ENCODE measurements at regions not wholly inside any gene's neighbourhood (a gene's known extent, or its start where the extent isn't known, plus 50 kb on each side); places are given as distances from the start of the nearest gene placed in this dataset.
"Not testable (repeated sequence)": the region's sequence is repeated elsewhere in the genome, so short reads cannot be mapped to it uniquely, and the experiment has no call there.

DNA sequence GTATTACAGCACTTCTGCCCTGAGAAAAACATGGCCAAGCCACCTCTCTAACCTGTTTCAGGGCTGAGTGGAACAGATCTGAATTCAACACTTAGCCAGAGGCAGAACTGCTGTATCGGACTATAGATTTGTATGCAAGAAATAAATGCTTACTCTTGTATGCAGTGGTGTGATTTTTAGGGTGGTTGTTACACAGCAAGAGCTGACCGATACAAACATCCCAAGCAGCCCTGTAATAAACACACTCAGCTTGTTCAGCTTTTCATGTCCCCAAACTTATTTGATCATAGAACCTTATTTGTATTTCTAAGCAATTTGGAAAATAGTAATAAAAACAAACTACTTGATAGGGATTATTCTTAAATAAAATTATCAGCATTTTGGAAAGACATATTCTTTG is 84.9 kb upstream of the RPH3AL start:
- Histone ChIP-seq H3K27me3 (ENCODE audit: control insufficient read depth in 4 of 4, insufficient read depth in 4 of 4, low read length in 3 of 4) (no peaks in the 10 kb centered on the region), H3K4me3 (ENCODE audit: low read depth in 1 of 3, low read length in 3 of 3) (no peak overlapping the region), H3K36me3 (ENCODE audit: control insufficient read depth in 4 of 4, insufficient read depth in 3 of 4, low read depth in 1 of 4, low read length in 3 of 4) (peaks cover 0 to 2% (median 0%) of the 10 kb centered on the region in 4 donors), H3K27ac (ENCODE audit: low read depth in 1 of 2, low read length in 2 of 2) (no peak overlapping the region), H3K4me1 (ENCODE audit: control insufficient read depth in 4 of 4, insufficient read depth in 4 of 4, low read length in 3 of 4) (no peaks in the 10 kb centered on the region), H3K9me3 (ENCODE audit: control insufficient read depth in 4 of 4, low read length in 3 of 4) (peaks cover 0 to 9% (median 4%) of the 10 kb centered on the region in 4 donors), H3K9ac (ENCODE audit: low read depth in 1 of 2, low read length in 2 of 2) (no peak overlapping the region)
- no peak for DNase-seq (ENCODE audit: low spot score)
- WGBS = 92% methylated on average over 2 of the region's 2 CpGs
- no peak for TF ChIP-seq TAF1 (conservative IDR thresholded peaks at IDR 0.05)
- TF ChIP-seq JUND (IDR thresholded peaks at IDR 0.05) = no peak
- TF ChIP-seq HNF4A (conservative IDR thresholded peaks at IDR 0.05) = no peak
- TF ChIP-seq, protein P1, sequence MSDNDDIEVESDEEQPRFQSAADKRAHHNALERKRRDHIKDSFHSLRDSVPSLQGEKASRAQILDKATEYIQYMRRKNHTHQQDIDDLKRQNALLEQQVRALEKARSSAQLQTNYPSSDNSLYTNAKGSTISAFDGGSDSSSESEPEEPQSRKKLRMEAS (IDR thresholded peaks at IDR 0.05) = no peak
- TF ChIP-seq NR2F2 (IDR thresholded peaks at IDR 0.05) = no peak
- TF ChIP-seq, protein P2, sequence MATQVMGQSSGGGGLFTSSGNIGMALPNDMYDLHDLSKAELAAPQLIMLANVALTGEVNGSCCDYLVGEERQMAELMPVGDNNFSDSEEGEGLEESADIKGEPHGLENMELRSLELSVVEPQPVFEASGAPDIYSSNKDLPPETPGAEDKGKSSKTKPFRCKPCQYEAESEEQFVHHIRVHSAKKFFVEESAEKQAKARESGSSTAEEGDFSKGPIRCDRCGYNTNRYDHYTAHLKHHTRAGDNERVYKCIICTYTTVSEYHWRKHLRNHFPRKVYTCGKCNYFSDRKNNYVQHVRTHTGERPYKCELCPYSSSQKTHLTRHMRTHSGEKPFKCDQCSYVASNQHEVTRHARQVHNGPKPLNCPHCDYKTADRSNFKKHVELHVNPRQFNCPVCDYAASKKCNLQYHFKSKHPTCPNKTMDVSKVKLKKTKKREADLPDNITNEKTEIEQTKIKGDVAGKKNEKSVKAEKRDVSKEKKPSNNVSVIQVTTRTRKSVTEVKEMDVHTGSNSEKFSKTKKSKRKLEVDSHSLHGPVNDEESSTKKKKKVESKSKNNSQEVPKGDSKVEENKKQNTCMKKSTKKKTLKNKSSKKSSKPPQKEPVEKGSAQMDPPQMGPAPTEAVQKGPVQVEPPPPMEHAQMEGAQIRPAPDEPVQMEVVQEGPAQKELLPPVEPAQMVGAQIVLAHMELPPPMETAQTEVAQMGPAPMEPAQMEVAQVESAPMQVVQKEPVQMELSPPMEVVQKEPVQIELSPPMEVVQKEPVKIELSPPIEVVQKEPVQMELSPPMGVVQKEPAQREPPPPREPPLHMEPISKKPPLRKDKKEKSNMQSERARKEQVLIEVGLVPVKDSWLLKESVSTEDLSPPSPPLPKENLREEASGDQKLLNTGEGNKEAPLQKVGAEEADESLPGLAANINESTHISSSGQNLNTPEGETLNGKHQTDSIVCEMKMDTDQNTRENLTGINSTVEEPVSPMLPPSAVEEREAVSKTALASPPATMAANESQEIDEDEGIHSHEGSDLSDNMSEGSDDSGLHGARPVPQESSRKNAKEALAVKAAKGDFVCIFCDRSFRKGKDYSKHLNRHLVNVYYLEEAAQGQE (IDR thresholded peaks at IDR 0.05) = no peak
- TF ChIP-seq RXRA (IDR thresholded peaks at IDR 0.05) = no peak

DNA sequence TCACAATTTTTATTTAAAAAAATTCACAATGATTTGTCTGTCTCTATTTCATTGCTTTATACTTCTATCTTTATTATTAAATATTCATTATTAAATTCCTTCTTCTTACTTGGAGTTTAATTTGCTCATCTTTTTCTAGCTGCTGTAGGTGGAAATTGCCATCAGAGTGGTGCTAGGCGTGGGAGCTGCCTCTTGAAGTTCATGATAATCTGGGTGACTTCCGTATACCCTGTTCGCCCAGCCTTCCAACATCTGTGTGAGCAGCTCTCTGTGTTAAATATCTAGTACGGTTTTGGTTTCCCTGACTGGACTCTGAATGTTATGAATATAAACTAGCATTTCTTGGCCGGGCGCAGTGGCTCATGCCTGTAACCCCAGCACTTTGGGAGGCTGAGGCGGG is 84.0 kb upstream of the RPH3AL start:
- no peak overlapping the region for H3K27ac ChIP-seq (ENCODE audit: low read depth in 1 of 2, low read length in 2 of 2)
- 84% methylated on average over 7 of the region's 7 CpGs for WGBS
- DNase-seq (ENCODE audit: low spot score) = no peak
- H3K36me3 ChIP-seq (ENCODE audit: control insufficient read depth in 4 of 4, insufficient read depth in 3 of 4, low read depth in 1 of 4, low read length in 3 of 4) = no peaks in the 10 kb centered on the region
- H3K9ac ChIP-seq (ENCODE audit: low read depth in 1 of 2, low read length in 2 of 2) = no peak overlapping the region
- no peak for TF ChIP-seq NR2F2 (IDR thresholded peaks at IDR 0.05)
- no peak for TF ChIP-seq YY1 (IDR thresholded peaks at IDR 0.05)
- TF ChIP-seq, protein P1 (IDR thresholded peaks at IDR 0.05) = no peak
- TF ChIP-seq, protein P3, sequence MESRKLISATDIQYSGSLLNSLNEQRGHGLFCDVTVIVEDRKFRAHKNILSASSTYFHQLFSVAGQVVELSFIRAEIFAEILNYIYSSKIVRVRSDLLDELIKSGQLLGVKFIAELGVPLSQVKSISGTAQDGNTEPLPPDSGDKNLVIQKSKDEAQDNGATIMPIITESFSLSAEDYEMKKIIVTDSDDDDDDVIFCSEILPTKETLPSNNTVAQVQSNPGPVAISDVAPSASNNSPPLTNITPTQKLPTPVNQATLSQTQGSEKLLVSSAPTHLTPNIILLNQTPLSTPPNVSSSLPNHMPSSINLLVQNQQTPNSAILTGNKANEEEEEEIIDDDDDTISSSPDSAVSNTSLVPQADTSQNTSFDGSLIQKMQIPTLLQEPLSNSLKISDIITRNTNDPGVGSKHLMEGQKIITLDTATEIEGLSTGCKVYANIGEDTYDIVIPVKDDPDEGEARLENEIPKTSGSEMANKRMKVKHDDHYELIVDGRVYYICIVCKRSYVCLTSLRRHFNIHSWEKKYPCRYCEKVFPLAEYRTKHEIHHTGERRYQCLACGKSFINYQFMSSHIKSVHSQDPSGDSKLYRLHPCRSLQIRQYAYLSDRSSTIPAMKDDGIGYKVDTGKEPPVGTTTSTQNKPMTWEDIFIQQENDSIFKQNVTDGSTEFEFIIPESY (IDR thresholded peaks at IDR 0.05) = no peak
- no peak for TF ChIP-seq SP1 (IDR thresholded peaks at IDR 0.05)
- no peak for TF ChIP-seq TAF1 (conservative IDR thresholded peaks at IDR 0.05)
- TF ChIP-seq EGR1 (IDR thresholded peaks at IDR 0.05; ENCODE audit: low read depth in 2 of 2) = no peak
- no peak for TF ChIP-seq RXRA (IDR thresholded peaks at IDR 0.05)
- no peak for TF ChIP-seq RAD21 (IDR thresholded peaks at IDR 0.05)
- H3K9me3 ChIP-seq (ENCODE audit: control insufficient read depth in 4 of 4, low read length in 3 of 4) = peaks cover 0 to 9% (median 4%) of the 10 kb centered on the region in 4 donors
- no peaks in the 10 kb centered on the region for H3K4me1 ChIP-seq (ENCODE audit: control insufficient read depth in 4 of 4, insufficient read depth in 4 of 4, low read length in 3 of 4)
- H3K4me3 ChIP-seq (ENCODE audit: low read depth in 1 of 3, low read length in 3 of 3) = no peak overlapping the region
- H3K27me3 ChIP-seq (ENCODE audit: control insufficient read depth in 4 of 4, insufficient read depth in 4 of 4, low read length in 3 of 4) = no peaks in the 10 kb centered on the region

DNA sequence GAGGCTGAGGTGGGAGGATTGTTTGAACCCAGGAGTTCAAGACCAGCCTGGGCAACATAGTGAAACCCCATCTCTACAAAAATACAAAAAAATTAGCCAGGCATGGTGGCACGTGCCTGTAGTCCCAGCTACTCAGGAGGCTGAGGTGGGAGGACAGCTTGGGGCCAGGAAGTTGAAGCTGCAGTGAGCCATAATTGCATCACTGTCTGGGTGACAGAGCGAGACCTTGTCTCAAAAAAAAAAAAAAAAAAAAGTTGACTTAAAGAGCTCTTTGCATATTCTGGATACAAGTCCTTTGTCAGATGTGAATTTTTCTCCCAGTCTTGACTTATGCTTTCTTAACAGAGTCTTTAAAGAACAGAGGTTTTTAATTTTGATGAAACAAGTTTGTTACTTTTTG is 79.9 kb upstream of the RPH3AL start:
- H3K27me3 ChIP-seq (ENCODE audit: control insufficient read depth in 4 of 4, insufficient read depth in 4 of 4, low read length in 3 of 4); H3K4me3 ChIP-seq (ENCODE audit: low read depth in 1 of 3, low read length in 3 of 3); H3K9me3 ChIP-seq (ENCODE audit: control insufficient read depth in 4 of 4, low read length in 3 of 4); H3K4me1 ChIP-seq (ENCODE audit: control insufficient read depth in 4 of 4, insufficient read depth in 4 of 4, low read length in 3 of 4); DNase-seq (ENCODE audit: low spot score); H3K36me3 ChIP-seq (ENCODE audit: control insufficient read depth in 4 of 4, insufficient read depth in 3 of 4, low read depth in 1 of 4, low read length in 3 of 4); H3K27ac ChIP-seq (ENCODE audit: low read depth in 1 of 2, low read length in 2 of 2); H3K9ac ChIP-seq (ENCODE audit: low read depth in 1 of 2, low read length in 2 of 2): not testable (repeated sequence)
- WGBS = 71% methylated on average over 2 of the region's 2 CpGs
